ENCODE measurements at regions not wholly inside any gene's neighbourhood (a gene's known extent, or its start where the extent isn't known, plus 50 kb on each side); places are given as distances from the start of the nearest gene placed in this dataset.

DNA sequence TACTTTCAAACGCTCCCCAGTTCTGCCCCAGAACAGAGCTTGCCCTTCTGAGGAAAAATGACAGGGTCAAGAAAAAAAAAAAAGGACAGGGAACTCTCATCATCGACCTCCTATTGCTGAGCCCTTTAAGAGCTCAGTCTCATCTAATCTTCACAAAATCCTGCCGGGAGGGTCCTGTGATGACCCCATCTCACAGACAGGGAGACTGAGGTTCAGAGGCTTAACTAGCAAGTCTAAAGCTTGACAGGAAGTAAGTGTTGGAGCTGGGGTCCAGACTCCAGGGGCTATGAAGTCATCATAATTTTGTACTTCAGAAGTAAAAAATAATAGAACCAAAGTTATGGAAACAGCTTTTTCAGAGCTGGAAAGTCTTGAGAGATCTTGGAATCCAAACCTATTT is 171.1 kb upstream of the MYCN start:
- Mint-ChIP-seq H3K4me1 (ENCODE audit: unreplicated experiment) (peaks cover 36% of the 10 kb centered on the region), H3K27me3 (no peaks in the 10 kb centered on the region), H3K9me3 (no peaks in the 10 kb centered on the region), H3K27ac (no peak overlapping the region), H3K36me3 (no peaks in the 10 kb centered on the region), H3K4me3 (no peak overlapping the region)
- DNase-seq (ENCODE audit: extremely low spot score, unreplicated experiment): no peak
- TF ChIP-seq, protein P1, sequence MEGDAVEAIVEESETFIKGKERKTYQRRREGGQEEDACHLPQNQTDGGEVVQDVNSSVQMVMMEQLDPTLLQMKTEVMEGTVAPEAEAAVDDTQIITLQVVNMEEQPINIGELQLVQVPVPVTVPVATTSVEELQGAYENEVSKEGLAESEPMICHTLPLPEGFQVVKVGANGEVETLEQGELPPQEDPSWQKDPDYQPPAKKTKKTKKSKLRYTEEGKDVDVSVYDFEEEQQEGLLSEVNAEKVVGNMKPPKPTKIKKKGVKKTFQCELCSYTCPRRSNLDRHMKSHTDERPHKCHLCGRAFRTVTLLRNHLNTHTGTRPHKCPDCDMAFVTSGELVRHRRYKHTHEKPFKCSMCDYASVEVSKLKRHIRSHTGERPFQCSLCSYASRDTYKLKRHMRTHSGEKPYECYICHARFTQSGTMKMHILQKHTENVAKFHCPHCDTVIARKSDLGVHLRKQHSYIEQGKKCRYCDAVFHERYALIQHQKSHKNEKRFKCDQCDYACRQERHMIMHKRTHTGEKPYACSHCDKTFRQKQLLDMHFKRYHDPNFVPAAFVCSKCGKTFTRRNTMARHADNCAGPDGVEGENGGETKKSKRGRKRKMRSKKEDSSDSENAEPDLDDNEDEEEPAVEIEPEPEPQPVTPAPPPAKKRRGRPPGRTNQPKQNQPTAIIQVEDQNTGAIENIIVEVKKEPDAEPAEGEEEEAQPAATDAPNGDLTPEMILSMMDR (conservative IDR thresholded peaks at IDR 0.05): no peak

DNA sequence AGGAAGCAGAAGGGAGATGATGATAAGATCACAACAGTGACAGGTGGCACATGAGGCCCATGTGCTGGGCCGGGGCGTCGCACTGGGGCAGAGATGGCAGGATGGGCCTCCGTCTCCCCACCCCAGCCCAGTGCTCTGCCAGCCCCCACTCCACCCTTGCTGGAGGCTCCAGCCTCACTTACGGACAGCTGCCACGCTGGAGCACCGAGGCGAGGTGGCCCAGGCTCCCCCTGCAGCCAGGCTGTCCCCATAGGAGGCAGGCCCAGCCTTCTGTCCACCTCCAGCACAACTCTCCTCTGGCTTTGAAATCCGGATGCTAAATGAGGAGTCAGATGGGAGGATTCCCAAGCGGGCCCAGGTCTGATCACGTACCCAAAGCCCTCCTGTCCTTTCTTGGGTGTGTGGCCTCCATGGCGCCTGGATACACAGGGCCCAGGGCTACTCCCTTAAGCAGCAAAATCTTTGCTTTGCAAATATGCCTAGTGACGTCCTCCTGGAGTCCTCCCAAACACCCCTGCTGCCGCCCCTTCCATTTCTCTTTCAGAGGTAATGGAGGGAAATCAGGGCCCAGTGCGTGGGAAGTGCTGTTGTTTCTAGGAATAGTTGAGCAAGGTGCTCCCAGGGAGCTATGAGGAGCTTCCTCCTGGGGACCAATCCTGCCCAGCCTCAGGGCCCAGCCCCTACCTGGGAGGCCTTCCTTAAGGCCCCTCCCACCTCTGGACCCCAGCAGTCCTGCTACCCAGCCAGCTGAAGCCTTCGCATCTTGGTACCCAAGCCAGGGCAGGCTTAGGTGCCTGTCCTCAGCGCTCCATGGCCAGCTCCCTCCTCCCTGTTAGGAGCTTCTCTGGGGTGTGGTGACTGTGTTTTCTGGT is 170.4 kb upstream of the MYCN start:
- no peak for DNase-seq (ENCODE audit: extremely low spot score, unreplicated experiment)
- TF ChIP-seq, protein P1 (conservative IDR thresholded peaks at IDR 0.05): no peak
- Mint-ChIP-seq H3K9me3 (no peaks in the 10 kb centered on the region), H3K4me1 (ENCODE audit: unreplicated experiment) (peaks cover 34% of the 10 kb centered on the region), H3K27ac (no peak overlapping the region), H3K27me3 (no peaks in the 10 kb centered on the region), H3K4me3 (no peak overlapping the region), H3K36me3 (no peaks in the 10 kb centered on the region)

DNA sequence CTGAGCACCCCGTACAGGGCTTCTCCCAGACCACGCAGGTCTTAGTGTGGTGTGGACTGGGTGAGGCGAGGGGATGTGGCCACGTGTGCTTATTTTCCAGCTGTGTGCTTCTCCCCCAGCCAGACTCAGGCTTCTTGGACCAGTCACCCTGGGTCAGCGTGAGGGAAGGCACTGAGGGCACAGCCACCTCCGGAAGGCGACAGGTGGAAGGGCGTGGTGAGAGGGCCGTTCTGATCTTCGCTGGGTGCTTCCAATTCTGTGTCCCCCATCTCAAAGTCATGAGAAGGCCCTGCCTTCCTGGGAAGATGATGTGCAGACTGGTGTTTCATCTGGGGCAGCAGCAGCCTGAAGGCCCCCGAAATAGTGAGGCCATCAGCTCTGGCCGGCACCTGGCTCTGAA is 169.7 kb upstream of the MYCN start:
- TF ChIP-seq, protein P1 (conservative IDR thresholded peaks at IDR 0.05): no peak
- H3K27ac Mint-ChIP-seq: no peak overlapping the region
- H3K4me1 Mint-ChIP-seq (ENCODE audit: unreplicated experiment): peaks cover 29% of the 10 kb centered on the region
- H3K9me3 Mint-ChIP-seq: no peaks in the 10 kb centered on the region
- H3K27me3 Mint-ChIP-seq: no peaks in the 10 kb centered on the region
- H3K36me3 Mint-ChIP-seq: no peaks in the 10 kb centered on the region
- no peak overlapping the region for H3K4me3 Mint-ChIP-seq
- no peak for DNase-seq (ENCODE audit: extremely low spot score, unreplicated experiment)

DNA sequence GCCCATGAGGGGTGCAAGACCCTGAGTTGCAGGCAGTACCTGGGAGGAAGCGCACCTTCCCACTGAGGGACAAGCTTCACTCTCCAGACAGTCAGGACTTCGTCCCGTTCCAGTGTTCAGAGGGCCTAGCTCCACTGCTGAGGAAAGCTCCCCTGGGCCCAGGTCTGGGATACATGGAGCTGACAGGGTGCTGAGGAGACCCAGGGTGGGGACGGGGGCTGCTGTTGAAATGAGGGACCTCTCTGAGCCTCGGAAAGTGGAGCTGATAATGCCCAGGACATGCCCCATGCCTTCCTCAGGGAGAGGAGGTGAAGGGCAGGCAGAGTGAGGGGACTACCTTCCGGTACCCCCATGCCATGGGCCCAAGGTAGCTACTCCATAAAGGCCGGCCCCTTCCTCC is 169.2 kb upstream of the MYCN start:
- Mint-ChIP-seq H3K9me3 (no peaks in the 10 kb centered on the region), H3K36me3 (no peaks in the 10 kb centered on the region), H3K27ac (no peak overlapping the region), H3K4me3 (no peak overlapping the region), H3K4me1 (ENCODE audit: unreplicated experiment) (peaks cover 24% of the 10 kb centered on the region), H3K27me3 (no peaks in the 10 kb centered on the region)
- TF ChIP-seq, protein P1 (conservative IDR thresholded peaks at IDR 0.05): no peak
- no peak for DNase-seq (ENCODE audit: extremely low spot score, unreplicated experiment)

DNA sequence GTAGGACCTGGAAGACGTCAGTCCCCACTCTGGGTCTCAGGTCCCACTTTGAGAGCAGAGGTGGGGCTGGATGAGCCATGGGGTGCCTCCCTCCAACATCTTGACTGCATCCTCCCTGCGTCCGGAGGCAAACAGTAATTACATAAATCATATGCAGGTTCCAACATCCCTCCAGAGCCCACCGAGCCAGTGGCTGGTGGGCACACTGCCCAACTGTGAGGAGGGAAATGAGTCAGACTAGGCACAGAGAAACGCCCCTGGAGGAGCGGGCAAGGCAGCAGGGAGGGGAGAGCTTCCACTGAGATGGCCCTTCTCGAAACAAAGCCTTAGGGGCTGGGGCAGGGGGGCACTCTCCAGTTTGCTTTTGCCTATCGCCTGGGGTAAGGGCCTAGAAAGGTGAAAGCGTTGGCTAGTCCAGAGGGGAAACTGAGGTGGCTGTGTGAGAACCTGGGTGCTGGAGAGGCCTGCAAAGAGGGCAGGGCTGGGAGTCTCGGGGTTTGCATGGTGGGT is 168.2 kb upstream of the MYCN start:
- Mint-ChIP-seq H3K9me3 (no peaks in the 10 kb centered on the region), H3K4me3 (no peak overlapping the region), H3K27me3 (no peaks in the 10 kb centered on the region), H3K4me1 (ENCODE audit: unreplicated experiment) (peaks cover 23% of the 10 kb centered on the region), H3K27ac (no peak overlapping the region), H3K36me3 (no peaks in the 10 kb centered on the region)
- TF ChIP-seq, protein P1 (conservative IDR thresholded peaks at IDR 0.05): no peak
- DNase-seq (ENCODE audit: extremely low spot score, unreplicated experiment): no peak

All from type B pancreatic cell (in vitro differentiated cells).